ENCODE measurements at regions not wholly inside any gene's neighbourhood (a gene's known extent, or its start where the extent isn't known, plus 50 kb on each side); places are given as distances from the start of the nearest gene placed in this dataset.

GRCh38 chr2:42849311-42849710 lies 56.9 kb upstream of the HAAO start:
- FAIRE-seq = no peak

GRCh38 chr2:42848726-42849290 lies 56.4 kb upstream of the HAAO start:
- FAIRE-seq = no peak

- FAIRE-seq = no peak
These were observed 55.9 kb upstream of the HAAO start for GRCh38 chr2:42848265-42848664.

- no peak for FAIRE-seq
These were observed 55.3 kb upstream of the HAAO start for GRCh38 chr2:42847596-42848151.

- FAIRE-seq = no peak
These were observed 54.7 kb upstream of the HAAO start for GRCh38 chr2:42846932-42847595.

- FAIRE-seq = no peak
These were observed 53.6 kb upstream of the HAAO start for GRCh38 chr2:42846026-42846425.

GRCh38 chr2:42844901-42845821 lies 52.8 kb upstream of the HAAO start:
- FAIRE-seq = no peak

GRCh38 chr2:42844366-42844765 lies 52.0 kb upstream of the HAAO start:
- FAIRE-seq = no peak

GRCh38 chr2:42843611-42844010 lies 51.2 kb upstream of the HAAO start:
- FAIRE-seq = no peak

GRCh38 chr2:42843131-42843530 lies 50.7 kb upstream of the HAAO start:
- FAIRE-seq = no peak

- FAIRE-seq = no peak
These were observed 50.1 kb upstream of the HAAO start for GRCh38 chr2:42842466-42842865.

Measured in colon (tissue), 2 donors.